Heart left ventricle (tissue), 16 donors: ENCODE measurements at regions not wholly inside any gene's neighbourhood (a gene's known extent, or its start where the extent isn't known, plus 50 kb on each side); places are given as distances from the start of the nearest gene placed in this dataset.

Experiments
- ATAC-seq, 4 donors: fragments of 200-7000 bp; cut with Tn5 transposase; one replicate each; pipeline ENCODE4 v1.9.1; 2020 to 2022; ENCODE audit warnings: moderate library complexity in 4 of 4, mild to moderate bottlenecking in 3 of 4, moderate number of reproducible peaks in 1 of 4
- DNase-seq, 5 donors: peaks; one replicate each; pipeline ENCODE4 v3.0.0-alpha.2; 2020
- H3K27ac ChIP-seq, 12 donors: fragments of 200-600 bp; sonication (generic) in 4 of 12; one replicate each; pipeline versions ENCODE4 v1.5.0 to v1.8.0; 2016 to 2022; ENCODE audit warnings: mild to moderate bottlenecking in 2 of 12
- H3K27me3 ChIP-seq, 9 donors: fragments of 200-600 bp; sonication (generic) in 2 of 9; one replicate each; pipeline versions ENCODE4 v1.5.1 to v1.8.0; 2016 to 2022; ENCODE audit warnings: mild to moderate bottlenecking in 3 of 9
- H3K36me3 ChIP-seq, 9 donors: fragments of 200-600 bp; sonication (generic) in 2 of 9; one replicate each; pipeline versions ENCODE4 v1.5.0 to v1.8.0; 2018 to 2022; ENCODE audit warnings: mild to moderate bottlenecking in 2 of 9
- H3K4me1 ChIP-seq, 12 donors: fragments of 200-600 bp; sonication (generic) in 4 of 12; one replicate each; pipeline versions ENCODE4 v1.5.0 to v1.8.0; 2016 to 2022; ENCODE audit warnings: mild to moderate bottlenecking in 3 of 12
- H3K4me3 ChIP-seq, 12 donors: fragments of 200-600 bp; sonication (generic) in 4 of 12; one replicate each; pipeline versions ENCODE4 v1.5.0 to v1.8.0; 2017 to 2022; ENCODE audit warnings: mild to moderate bottlenecking in 9 of 12, moderate library complexity in 4 of 12
- H3K9me3 ChIP-seq, 12 donors: fragments of 200-600 bp; sonication (generic) in 4 of 12; one replicate each; pipeline versions ENCODE4 v1.5.0 to v1.8.0; 2016 to 2022; ENCODE audit warnings: mild to moderate bottlenecking in 1 of 12
- POLR2A ChIP-seq, 2 donors: fragments of 450-650 bp; IDR thresholded peaks; one replicate each; pipeline ENCODE4 v1.6.1; 2017; ENCODE audit warnings: antibody characterized with exemption in 2 of 2, mild to moderate bottlenecking in 2 of 2, moderate library complexity in 2 of 2
- WGBS, 4 donors: extraction: QIAGEN DNeasy Blood & Tissue Kit in 2 of 4; methylation state at CpG; one replicate each; pipeline versions ENCODE4 v1.1.5 to v1.1.7; 2013 to 2018; 5-methylcytosine and 5-hydroxymethylcytosine counted together
- intact Hi-C, 10 donors: fragments of 100-400 bp; cut with DNase I; formaldehyde crosslinking; loops; one replicate each; pipeline versions ENCODE4 v1.11.1 to v1.14.2; 2022
- TF ChIP-seq, protein P1 (sequence below), 12 donors: fragments of 200-600 bp; sonication (generic) in 4 of 12; IDR thresholded peaks; one replicate each; pipeline versions ENCODE4 v1.5.0 to v1.8.0; 2018 to 2022; ENCODE audit warnings: antibody characterized with exemption in 12 of 12, mild to moderate bottlenecking in 5 of 12
- donor health status: ischemic (EF 13 %, LVEDD 7.1; RV severe dilation, severe dysfunction).
- donor health status: healthy with polysubstance abuse.
- donor health status: DM: no; HTN: yes; CAD: no.
- donor health status: DM: no; HTN: no; CAD: no.
- donor health status: ischemic (EF 25% LVEDD 6.9; RV normal size, moderate dysfunction).
- donor health status: ischemic (EF 25% LVEDD 5.7; RV mildly dilated, moderate dysfunction).
- donor health status: healthy.
- donor health status: DM: yes; HTN: yes; CAD: no.
- donor health status: ischemic (EF 35%, LVEDD 5.7; RV mildly dilated, moderate dysfunction).
- donor health status: nonischemic (EF 11% LVEDD 7.7; RV severe dilation, severe dysfunction).
- donor health status: DM: yes; HTN: yes; CAD: no.
- donor health status: PGD.
- donor health status: ischemic (EF 29% LVEDD 5.4; RV normal size, mild dysfunction).
- donor health status: nonischemic (EF 23%, LVEDD 6.1; RV moderate dilation, normal function).

DNA sequence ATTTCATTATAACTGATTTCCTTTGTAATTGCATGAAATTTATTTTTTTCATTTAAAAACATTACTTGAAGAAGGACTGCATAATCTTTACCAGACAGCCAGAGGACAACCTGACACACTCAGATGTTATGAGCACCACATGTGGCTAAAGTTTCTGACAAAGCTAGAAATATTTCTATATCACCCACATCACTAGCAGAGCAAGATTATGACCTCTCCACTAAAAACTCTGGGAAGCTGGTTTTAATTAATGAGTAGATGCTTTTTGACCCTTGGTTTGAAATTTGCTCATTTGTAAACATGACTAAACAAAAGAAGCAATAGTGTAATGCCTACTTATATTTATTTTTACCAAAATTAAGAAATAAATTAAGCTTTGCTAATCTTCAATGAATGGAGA is 661.5 kb upstream of the EPHA5 start:
- Histone ChIP-seq H3K4me1 (no peaks in the 10 kb centered on the region), H3K9me3 (no peaks in the 10 kb centered on the region), H3K36me3 (no peaks in the 10 kb centered on the region), H3K27ac (no peak overlapping the region), H3K4me3 (no peak overlapping the region), H3K27me3 (no peaks in the 10 kb centered on the region)
- ATAC-seq (no peak), DNase-seq (no peak)
- TF ChIP-seq, protein P1, sequence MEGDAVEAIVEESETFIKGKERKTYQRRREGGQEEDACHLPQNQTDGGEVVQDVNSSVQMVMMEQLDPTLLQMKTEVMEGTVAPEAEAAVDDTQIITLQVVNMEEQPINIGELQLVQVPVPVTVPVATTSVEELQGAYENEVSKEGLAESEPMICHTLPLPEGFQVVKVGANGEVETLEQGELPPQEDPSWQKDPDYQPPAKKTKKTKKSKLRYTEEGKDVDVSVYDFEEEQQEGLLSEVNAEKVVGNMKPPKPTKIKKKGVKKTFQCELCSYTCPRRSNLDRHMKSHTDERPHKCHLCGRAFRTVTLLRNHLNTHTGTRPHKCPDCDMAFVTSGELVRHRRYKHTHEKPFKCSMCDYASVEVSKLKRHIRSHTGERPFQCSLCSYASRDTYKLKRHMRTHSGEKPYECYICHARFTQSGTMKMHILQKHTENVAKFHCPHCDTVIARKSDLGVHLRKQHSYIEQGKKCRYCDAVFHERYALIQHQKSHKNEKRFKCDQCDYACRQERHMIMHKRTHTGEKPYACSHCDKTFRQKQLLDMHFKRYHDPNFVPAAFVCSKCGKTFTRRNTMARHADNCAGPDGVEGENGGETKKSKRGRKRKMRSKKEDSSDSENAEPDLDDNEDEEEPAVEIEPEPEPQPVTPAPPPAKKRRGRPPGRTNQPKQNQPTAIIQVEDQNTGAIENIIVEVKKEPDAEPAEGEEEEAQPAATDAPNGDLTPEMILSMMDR (IDR thresholded peaks at IDR 0.05): no peak
- TF ChIP-seq POLR2A (IDR thresholded peaks at IDR 0.05): no peak
- intact Hi-C loops: no loop called here

DNA sequence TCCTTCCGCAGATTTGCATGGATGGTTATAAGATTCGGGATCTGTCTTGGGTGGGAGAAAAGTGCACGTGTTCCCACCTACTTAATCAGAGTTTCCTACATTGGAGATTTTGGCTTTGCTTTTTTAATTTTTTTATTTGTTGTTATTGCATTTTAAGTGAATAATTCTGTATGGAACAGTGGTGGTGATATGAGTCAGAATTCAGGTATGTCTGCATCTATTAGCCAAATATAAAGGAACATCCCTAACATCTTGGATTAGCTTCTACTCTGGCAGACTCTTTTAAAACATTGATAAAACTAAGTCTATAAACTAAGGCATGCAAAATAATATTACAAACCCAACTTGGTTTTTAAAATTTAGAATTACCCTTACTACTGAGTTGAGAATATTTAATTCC is 659.8 kb upstream of the EPHA5 start:
- DNase-seq (no peak), ATAC-seq (no peak)
- no peak overlapping the region for H3K4me3 ChIP-seq
- intact Hi-C loops: no loop called here
- no peaks in the 10 kb centered on the region for H3K4me1 ChIP-seq
- 80 to 89% (median 84%) methylated on average over 3 of the region's 3 CpGs for WGBS, 4 donors
- H3K27me3 ChIP-seq: no peaks in the 10 kb centered on the region
- H3K27ac ChIP-seq: no peak overlapping the region
- TF ChIP-seq, protein P1 (IDR thresholded peaks at IDR 0.05): no peak
- no peak for TF ChIP-seq POLR2A (IDR thresholded peaks at IDR 0.05)
- peaks cover 0 to 6% (median 0%) of the 10 kb centered on the region in 12 donors for H3K9me3 ChIP-seq
- no peaks in the 10 kb centered on the region for H3K36me3 ChIP-seq

- H3K9me3 ChIP-seq: peaks cover 0 to 6% (median 0%) of the 10 kb centered on the region in 12 donors
- H3K36me3 ChIP-seq: no peaks in the 10 kb centered on the region
- WGBS, 4 donors: 55 to 58% (median 55%) methylated on average over 5 of the region's 5 CpGs
- DNase-seq (no peak), ATAC-seq (no peak)
- intact Hi-C loops: no loop called here
- TF ChIP-seq POLR2A (IDR thresholded peaks at IDR 0.05): no peak
- TF ChIP-seq, protein P1 (IDR thresholded peaks at IDR 0.05): no peak
- H3K4me3 ChIP-seq: no peak overlapping the region
- no peak overlapping the region for H3K27ac ChIP-seq
- H3K4me1 ChIP-seq: no peaks in the 10 kb centered on the region
- H3K27me3 ChIP-seq: no peaks in the 10 kb centered on the region
These were observed 658.7 kb upstream of the EPHA5 start for GRCh38 chr4:66328803-66329574.

GRCh38 chr4:66307641-66308438 is 637.6 kb upstream of the EPHA5 start:
- Histone ChIP-seq H3K27ac (no peak overlapping the region), H3K27me3 (no peaks in the 10 kb centered on the region), H3K36me3 (no peaks in the 10 kb centered on the region), H3K9me3 (peaks cover 0 to 3% (median 0%) of the 10 kb centered on the region in 12 donors), H3K4me1 (no peaks in the 10 kb centered on the region), H3K4me3 (no peak overlapping the region)
- ATAC-seq (no peak), DNase-seq (no peak)
- TF ChIP-seq, protein P1 (IDR thresholded peaks at IDR 0.05): no peak
- intact Hi-C loops: no loop called here
- WGBS, 4 donors: 44 to 54% (median 50%) methylated on average over 2 to 3 of the region's 3 CpGs
